GM23248 (cell line): ENCODE measurements at regions not wholly inside any gene's neighbourhood (a gene's known extent, or its start where the extent isn't known, plus 50 kb on each side); places are given as distances from the start of the nearest gene placed in this dataset. TPM values are rescaled to one million over a fixed set of nuclear protein-coding genes. Genes with fewer than 3 reads are reported as not detected.

Experiments used
- DNase-seq: peaks from one replicate; pipeline ENCODE4 v3.0.0-alpha.2; 2015
- H2AFZ ChIP-seq: fragments of 200-600 bp; sonication (generic); 2 replicates; pipeline ENCODE4 v1.6.1; 2016; ENCODE audit warnings: antibody characterized with exemption
- H3F3A ChIP-seq: fragments of 200-600 bp; sonication (generic); 2 replicates; pipeline ENCODE4 v1.6.1; 2016; ENCODE audit warnings: mild to moderate bottlenecking, antibody characterized with exemption, mixed run types; ENCODE audit not compliant: insufficient read depth
- H3K27ac ChIP-seq: fragments of 200-600 bp; sonication (generic); 2 replicates; pipeline ENCODE4 v1.5.1; 2016; ENCODE audit warnings: mild to moderate bottlenecking
- H3K27me3 ChIP-seq: fragments of 200-600 bp; sonication (generic); replicated peaks from 2 replicates; pipeline ENCODE4 v1.6.1; 2016; ENCODE audit warnings: mild to moderate bottlenecking; ENCODE audit not compliant: insufficient read depth
- H3K36me3 ChIP-seq: fragments of 200-600 bp; sonication (generic); 2 replicates; pipeline ENCODE4 v1.6.1; 2016; ENCODE audit warnings: low read depth, mild to moderate bottlenecking
- H3K4me1 ChIP-seq: fragments of 200-600 bp; sonication (generic); 2 replicates; pipeline ENCODE4 v1.6.1; 2016; ENCODE audit warnings: mild to moderate bottlenecking; ENCODE audit not compliant: insufficient read depth
- H3K4me2 ChIP-seq: fragments of 200-600 bp; sonication (generic); one replicate; pipeline ENCODE4 v1.6.1; 2016; ENCODE audit warnings: mild to moderate bottlenecking; ENCODE audit not compliant: unreplicated experiment
- H3K4me3 ChIP-seq: fragments of 200-600 bp; sonication (generic); 2 replicates; pipeline ENCODE4 v1.5.1; 2016; ENCODE audit warnings: mild to moderate bottlenecking
- H3K79me2 ChIP-seq: fragments of 200-600 bp; sonication (generic); 2 replicates; pipeline ENCODE4 v1.6.1; 2016; ENCODE audit warnings: mild to moderate bottlenecking; ENCODE audit not compliant: insufficient read depth
- H3K9ac ChIP-seq: fragments of 200-600 bp; sonication (generic); 2 replicates; pipeline ENCODE4 v1.6.1; 2016; ENCODE audit warnings: mild to moderate bottlenecking
- H3K9me2 ChIP-seq: fragments of 200-600 bp; sonication (generic); 2 replicates; pipeline ENCODE4 v1.6.1; 2016; ENCODE audit warnings: mixed run types, mild to moderate bottlenecking, moderate library complexity; ENCODE audit not compliant: insufficient read depth
- H3K9me3 ChIP-seq: fragments of 200-600 bp; sonication (generic); one replicate; pipeline ENCODE4 v1.6.1; 2017; ENCODE audit warnings: low read depth
- H4K20me1 ChIP-seq: fragments of 200-600 bp; sonication (generic); 2 replicates; pipeline ENCODE4 v1.6.0; 2016; ENCODE audit not compliant: insufficient read depth
- EZH2 ChIP-seq: fragments of 200-600 bp; sonication (generic); IDR thresholded peaks from 2 replicates; pipeline ENCODE4 v1.6.1; 2018; ENCODE audit warnings: antibody characterized with exemption, mild to moderate bottlenecking; ENCODE audit not compliant: insufficient read depth, poor library complexity, severe bottlenecking
- EZH2phosphoT487 ChIP-seq: fragments of 200-600 bp; sonication (generic); IDR thresholded peaks from 2 replicates; pipeline ENCODE4 v1.6.1; 2018; ENCODE audit warnings: antibody characterized with exemption, moderate library complexity, mild to moderate bottlenecking, low read depth; ENCODE audit not compliant: insufficient read depth
- WGBS, 2 experiments: methylation state at CpG; one replicate each; pipeline ENCODE4 v1.1.6; 2015 to 2017; ENCODE audit warnings: low lambda C conversion rate in 2 of 2, low coverage in 1 of 2; ENCODE audit errors: missing lambda C conversion rate in 2 of 2; 5-methylcytosine and 5-hydroxymethylcytosine counted together
- in situ Hi-C: fragments of 300-500 bp; cut with MboI; formaldehyde crosslinking; loops from 2 replicates; pipeline ENCODE4 v1.15.0; 2020
- microRNA-seq: library from miRNA; unstranded; fragments of <30 nt; microRNA quantifications from one replicate; pipeline ENCODE4, GENCODE V29; 2016; ENCODE audit warnings: borderline number of aligned reads
- small RNA-seq: library from RNA; depleted of rRNA; stranded (forward); fragments of <200 nt; gene quantifications from one replicate; pipeline ENCODE3, GENCODE V24; 2014; ENCODE audit warnings: low read depth, low replicate concordance

DNA sequence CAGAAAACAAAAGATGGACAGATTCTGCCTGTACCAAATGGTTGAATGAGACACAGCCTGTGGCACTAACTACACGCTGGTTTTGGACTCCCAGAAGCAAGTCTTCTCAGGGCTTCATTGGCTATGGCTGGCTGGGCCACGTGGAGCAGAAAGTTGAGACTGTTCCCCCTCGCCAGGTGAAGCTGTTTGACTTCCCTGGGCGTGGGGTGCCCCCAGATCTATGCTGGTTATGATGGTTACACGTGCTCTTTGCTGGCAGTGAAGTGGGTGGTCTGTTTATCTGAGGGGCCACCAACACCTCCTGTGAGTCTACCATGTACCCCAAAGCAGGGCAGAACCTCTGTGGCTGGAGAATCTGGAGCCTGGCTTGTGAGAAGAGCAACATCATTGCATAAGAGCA, 60.3 kb upstream of the EPHA6 start:
- no peaks in the 10 kb centered on the region for H3K27me3 ChIP-seq
- H3K9me3 ChIP-seq = no peaks in the 10 kb centered on the region
- no peaks in the 10 kb centered on the region for H3K36me3 ChIP-seq
- no peak overlapping the region for H3K4me2 ChIP-seq
- H3K9ac ChIP-seq = no peak overlapping the region
- WGBS, 2 experiments = 3 to 13% methylated on average over 5 of the region's 5 CpGs
- H2AFZ ChIP-seq = no peak overlapping the region
- no peaks in the 10 kb centered on the region for H3K4me1 ChIP-seq
- no peaks in the 10 kb centered on the region for H4K20me1 ChIP-seq
- TF ChIP-seq EZH2phosphoT487 (no peak), EZH2 (no peak)
- H3K4me3 ChIP-seq = no peak overlapping the region
- H3F3A ChIP-seq = no peaks in the 10 kb centered on the region
- no peak for DNase-seq
- in situ Hi-C loops = no loop called here
- H3K9me2 ChIP-seq = no peaks in the 10 kb centered on the region
- H3K27ac ChIP-seq = no peak overlapping the region
- no peaks in the 10 kb centered on the region for H3K79me2 ChIP-seq

GRCh38 chr3:96755519-96755918, 58.9 kb upstream of the EPHA6 start:
- in situ Hi-C loops = no loop called here
- no peaks in the 10 kb centered on the region for H3K27me3 ChIP-seq
- no peaks in the 10 kb centered on the region for H3K79me2 ChIP-seq
- no peaks in the 10 kb centered on the region for H3K4me1 ChIP-seq
- no peak overlapping the region for H3K9ac ChIP-seq
- no peak overlapping the region for H3K27ac ChIP-seq
- H2AFZ ChIP-seq = no peak overlapping the region
- no peaks in the 10 kb centered on the region for H3K9me2 ChIP-seq
- H3F3A ChIP-seq = no peaks in the 10 kb centered on the region
- no peaks in the 10 kb centered on the region for H4K20me1 ChIP-seq
- WGBS, 2 experiments = 10 to 14% methylated on average over 4 of the region's 4 CpGs
- no peak for DNase-seq
- TF ChIP-seq EZH2phosphoT487 = no peak
- no peak for TF ChIP-seq EZH2
- no peaks in the 10 kb centered on the region for H3K36me3 ChIP-seq
- H3K4me3 ChIP-seq = no peak overlapping the region
- H3K4me2 ChIP-seq = no peak overlapping the region
- H3K9me3 ChIP-seq = no peaks in the 10 kb centered on the region

DNA sequence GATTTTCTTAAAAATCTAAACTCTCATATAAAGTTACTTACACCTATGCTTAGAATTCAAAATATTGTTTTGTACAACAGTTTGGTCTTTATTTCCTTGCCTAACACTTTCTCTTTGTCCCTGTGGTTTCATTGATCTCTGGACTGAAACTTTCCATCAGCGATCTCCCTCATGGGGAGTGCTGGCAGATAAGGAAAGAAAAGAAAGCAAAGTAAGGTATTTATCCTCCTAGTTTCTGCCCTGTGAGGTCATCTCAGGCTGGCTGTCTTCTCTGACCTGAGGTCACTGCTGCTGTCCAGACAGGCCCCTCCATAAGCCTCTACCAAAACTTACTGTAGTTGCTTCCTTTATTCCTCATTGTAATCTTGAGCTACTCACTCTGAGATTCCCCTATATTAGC, 57.9 kb upstream of the EPHA6 start:
- Histone ChIP-seq H3K4me1 (no peaks in the 10 kb centered on the region), H3K9ac (no peak overlapping the region), H3K4me3 (no peak overlapping the region), H3K27me3 (no peaks in the 10 kb centered on the region), H3K9me2 (no peaks in the 10 kb centered on the region), H3K79me2 (no peaks in the 10 kb centered on the region), H3F3A (no peaks in the 10 kb centered on the region), H2AFZ (no peak overlapping the region), H3K9me3 (no peaks in the 10 kb centered on the region), H3K36me3 (no peaks in the 10 kb centered on the region), H3K27ac (no peak overlapping the region), H3K4me2 (no peak overlapping the region), H4K20me1 (no peaks in the 10 kb centered on the region)
- WGBS, 2 experiments = 12 to 31% methylated on average over 1 of the region's 1 CpG
- TF ChIP-seq EZH2phosphoT487 = no peak
- TF ChIP-seq EZH2 = no peak
- no peak for DNase-seq
- in situ Hi-C loops = no loop called here

DNA sequence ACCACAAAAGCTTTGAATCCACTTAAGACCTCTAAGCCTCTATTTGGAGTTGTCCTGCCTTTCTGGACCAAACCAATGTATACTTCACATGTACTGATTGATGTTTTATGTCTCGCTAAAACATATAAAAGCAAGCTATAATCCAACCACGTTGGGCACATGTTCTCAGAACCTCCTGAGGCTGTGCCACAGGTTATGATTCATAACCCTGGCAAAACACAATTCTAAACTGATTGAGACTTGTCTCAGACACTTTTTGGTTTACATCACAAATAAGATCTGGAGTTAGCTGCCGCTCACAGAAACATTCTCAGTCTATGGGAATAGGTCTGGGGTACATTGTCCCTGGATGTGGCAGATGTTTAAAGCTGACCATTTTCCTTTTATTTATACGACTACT, 53.4 kb upstream of the EPHA6 start:
- H3K9me2 ChIP-seq = no peaks in the 10 kb centered on the region
- 15 to 16% methylated on average over 4 of the region's 4 CpGs for WGBS, 2 experiments
- TF ChIP-seq EZH2 = no peak
- TF ChIP-seq EZH2phosphoT487 = no peak
- H3K36me3 ChIP-seq = no peaks in the 10 kb centered on the region
- H3K4me1 ChIP-seq = no peaks in the 10 kb centered on the region
- H3K4me3 ChIP-seq = no peak overlapping the region
- no peaks in the 10 kb centered on the region for H3K9me3 ChIP-seq
- H3K27me3 ChIP-seq = no peaks in the 10 kb centered on the region
- no peak for DNase-seq
- no peak overlapping the region for H3K27ac ChIP-seq
- in situ Hi-C loops = no loop called here
- no peak overlapping the region for H3K4me2 ChIP-seq
- no peaks in the 10 kb centered on the region for H3K79me2 ChIP-seq
- no peaks in the 10 kb centered on the region for H3F3A ChIP-seq
- H3K9ac ChIP-seq = no peak overlapping the region
- no peak overlapping the region for H2AFZ ChIP-seq
- H4K20me1 ChIP-seq = no peaks in the 10 kb centered on the region

Small RNA genes lying in the stretch of these regions (microRNA-seq; reads per million reads assigned to microRNA genes)
- not detected for gene MIR8060

Small RNA genes lying in the stretch of these regions (small RNA-seq; reads per million reads assigned to genes)
- gene MIR8060 = not detected
- gene RNU6-1094P = not detected
